Neural progenitor cell (in vitro differentiated cells): ENCODE measurements at regions not wholly inside any gene's neighbourhood (a gene's known extent, or its start where the extent isn't known, plus 50 kb on each side); places are given as distances from the start of the nearest gene placed in this dataset.
"Not testable (repeated sequence)": the region's sequence is repeated elsewhere in the genome, so short reads cannot be mapped to it uniquely, and the experiment has no call there.

Source experiments
- DNase-seq: peaks from one replicate; pipeline ENCODE4 v3.0.0-alpha.2; 2016; ENCODE audit warnings: low spot score
- H2AFZ ChIP-seq: fragments of 200-600 bp; sonication (generic); replicated peaks from 2 replicates; pipeline ENCODE4 v1.6.1; 2016; ENCODE audit warnings: antibody characterized with exemption
- H3F3A ChIP-seq: fragments of 200-600 bp; sonication (generic); 2 replicates; pipeline ENCODE4 v1.6.1; 2016; ENCODE audit warnings: antibody characterized with exemption, low read depth
- H3K27ac ChIP-seq: fragments of 200-600 bp; sonication (generic); 2 replicates; pipeline ENCODE4 v1.5.1; 2016; ENCODE audit warnings: mild to moderate bottlenecking
- H3K27me3 ChIP-seq: fragments of 200-600 bp; sonication (generic); 2 replicates; pipeline ENCODE4 v1.6.1; 2016; ENCODE audit warnings: mild to moderate bottlenecking, moderate library complexity
- H3K36me3 ChIP-seq: fragments of 200-600 bp; sonication (generic); 2 replicates; pipeline ENCODE4 v1.5.1; 2016
- H3K4me1 ChIP-seq: fragments of 200-600 bp; sonication (generic); 2 replicates; pipeline ENCODE4 v1.6.1; 2016; ENCODE audit warnings: mixed run types
- H3K4me2 ChIP-seq: fragments of 200-600 bp; sonication (generic); 2 replicates; pipeline ENCODE4 v1.6.1; 2016
- H3K4me3 ChIP-seq: fragments of 200-600 bp; sonication (generic); 2 replicates; pipeline ENCODE4 v1.5.1; 2016
- H3K79me2 ChIP-seq: fragments of 200-600 bp; sonication (generic); 2 replicates; pipeline ENCODE4 v1.6.1; 2016; ENCODE audit warnings: low read depth
- H3K9ac ChIP-seq: fragments of 200-600 bp; sonication (generic); 2 replicates; pipeline ENCODE4 v1.6.1; 2016
- H3K9me3 ChIP-seq: fragments of 200-600 bp; sonication (generic); 2 replicates; pipeline ENCODE4 v1.5.1; 2016; ENCODE audit warnings: low read depth
- H4K20me1 ChIP-seq: fragments of 200-600 bp; sonication (generic); 2 replicates; pipeline ENCODE4 v1.6.1; 2016; ENCODE audit warnings: low read depth
- H3K27ac Mint-ChIP-seq: 3 replicates; pipeline ENCODE4 v1.8.0; 2021; ENCODE audit warnings: mixed read lengths
- H3K27me3 Mint-ChIP-seq: 2 replicates; pipeline ENCODE4 v1.8.0; 2022; ENCODE audit warnings: low read depth, mild to moderate bottlenecking, inconsistent platforms, moderate library complexity, mixed read lengths; ENCODE audit not compliant: insufficient read depth
- H3K36me3 Mint-ChIP-seq: 3 replicates; pipeline ENCODE4 v1.8.0; 2021; ENCODE audit warnings: mixed read lengths
- H3K4me1 Mint-ChIP-seq: 3 replicates; pipeline ENCODE4 v1.8.0; 2021; ENCODE audit warnings: mixed read lengths
- H3K4me3 Mint-ChIP-seq: 3 replicates; pipeline ENCODE4 v1.8.0; 2021; ENCODE audit warnings: mild to moderate bottlenecking, moderate library complexity, mixed read lengths
- H3K9me3 Mint-ChIP-seq: 3 replicates; pipeline ENCODE4 v1.8.0; 2020; ENCODE audit warnings: mixed read lengths
- EZH2 ChIP-seq: fragments of 200-600 bp; sonication (generic); IDR thresholded peaks from 2 replicates; pipeline ENCODE4 v1.6.1; 2017; ENCODE audit warnings: antibody characterized with exemption, mild to moderate bottlenecking, moderate library complexity
- EZH2phosphoT487 ChIP-seq: fragments of 200-600 bp; sonication (generic); IDR thresholded peaks from 2 replicates; pipeline ENCODE4 v1.6.1; 2017; ENCODE audit warnings: antibody characterized with exemption
- TF ChIP-seq, protein P1 (sequence below): fragments of 200-600 bp; sonication (generic); IDR thresholded peaks from 2 replicates; pipeline ENCODE4 v1.5.1; 2017; ENCODE audit warnings: antibody characterized with exemption, mild to moderate bottlenecking

DNA sequence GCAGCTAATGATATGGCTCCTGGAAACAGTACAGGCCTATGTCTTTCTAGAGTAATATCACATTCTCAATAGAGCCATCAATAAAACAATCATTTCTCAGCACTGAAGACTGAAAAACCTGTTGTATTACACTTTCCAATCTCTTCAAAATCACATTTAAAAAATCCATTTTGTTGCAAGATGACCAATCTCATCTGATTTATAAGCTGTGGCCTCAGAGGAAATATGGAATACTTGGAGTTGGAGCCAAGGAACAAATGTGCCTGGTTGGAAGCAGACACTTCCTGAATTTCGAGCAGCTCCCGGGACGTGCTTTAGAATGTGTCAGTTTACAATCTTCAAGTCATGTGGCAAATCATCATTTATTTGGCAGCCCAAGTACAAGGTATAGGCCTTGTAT lies 114.5 kb downstream of the ADCYAP1 start:
- Mint-ChIP-seq H3K27ac (peak overlapping the region; percentile 20), H3K4me1 (peaks cover 34% of the 10 kb centered on the region), H3K4me3 (no peak overlapping the region), H3K27me3 (no peaks in the 10 kb centered on the region), H3K9me3 (no peaks in the 10 kb centered on the region), H3K36me3 (no peaks in the 10 kb centered on the region)
- H3K9ac ChIP-seq, result no peak overlapping the region
- peaks cover 56% of the 10 kb centered on the region for H3K4me1 ChIP-seq
- H3F3A ChIP-seq, result peaks cover 20% of the 10 kb centered on the region
- no peak for TF ChIP-seq EZH2phosphoT487
- TF ChIP-seq, protein P1, sequence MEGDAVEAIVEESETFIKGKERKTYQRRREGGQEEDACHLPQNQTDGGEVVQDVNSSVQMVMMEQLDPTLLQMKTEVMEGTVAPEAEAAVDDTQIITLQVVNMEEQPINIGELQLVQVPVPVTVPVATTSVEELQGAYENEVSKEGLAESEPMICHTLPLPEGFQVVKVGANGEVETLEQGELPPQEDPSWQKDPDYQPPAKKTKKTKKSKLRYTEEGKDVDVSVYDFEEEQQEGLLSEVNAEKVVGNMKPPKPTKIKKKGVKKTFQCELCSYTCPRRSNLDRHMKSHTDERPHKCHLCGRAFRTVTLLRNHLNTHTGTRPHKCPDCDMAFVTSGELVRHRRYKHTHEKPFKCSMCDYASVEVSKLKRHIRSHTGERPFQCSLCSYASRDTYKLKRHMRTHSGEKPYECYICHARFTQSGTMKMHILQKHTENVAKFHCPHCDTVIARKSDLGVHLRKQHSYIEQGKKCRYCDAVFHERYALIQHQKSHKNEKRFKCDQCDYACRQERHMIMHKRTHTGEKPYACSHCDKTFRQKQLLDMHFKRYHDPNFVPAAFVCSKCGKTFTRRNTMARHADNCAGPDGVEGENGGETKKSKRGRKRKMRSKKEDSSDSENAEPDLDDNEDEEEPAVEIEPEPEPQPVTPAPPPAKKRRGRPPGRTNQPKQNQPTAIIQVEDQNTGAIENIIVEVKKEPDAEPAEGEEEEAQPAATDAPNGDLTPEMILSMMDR, result no peak
- TF ChIP-seq EZH2, result no peak
- DNase-seq, result no peak
- peak overlapping the region; percentile 70 for H3K4me2 ChIP-seq
- no peak overlapping the region for H3K27ac ChIP-seq
- no peaks in the 10 kb centered on the region for H3K27me3 ChIP-seq
- H3K79me2 ChIP-seq, result peaks cover 6% of the 10 kb centered on the region
- H3K36me3 ChIP-seq, result no peaks in the 10 kb centered on the region
- no peak overlapping the region for H2AFZ ChIP-seq
- peaks cover 13% of the 10 kb centered on the region for H4K20me1 ChIP-seq
- H3K9me3 ChIP-seq, result no peaks in the 10 kb centered on the region
- no peak overlapping the region for H3K4me3 ChIP-seq

DNA sequence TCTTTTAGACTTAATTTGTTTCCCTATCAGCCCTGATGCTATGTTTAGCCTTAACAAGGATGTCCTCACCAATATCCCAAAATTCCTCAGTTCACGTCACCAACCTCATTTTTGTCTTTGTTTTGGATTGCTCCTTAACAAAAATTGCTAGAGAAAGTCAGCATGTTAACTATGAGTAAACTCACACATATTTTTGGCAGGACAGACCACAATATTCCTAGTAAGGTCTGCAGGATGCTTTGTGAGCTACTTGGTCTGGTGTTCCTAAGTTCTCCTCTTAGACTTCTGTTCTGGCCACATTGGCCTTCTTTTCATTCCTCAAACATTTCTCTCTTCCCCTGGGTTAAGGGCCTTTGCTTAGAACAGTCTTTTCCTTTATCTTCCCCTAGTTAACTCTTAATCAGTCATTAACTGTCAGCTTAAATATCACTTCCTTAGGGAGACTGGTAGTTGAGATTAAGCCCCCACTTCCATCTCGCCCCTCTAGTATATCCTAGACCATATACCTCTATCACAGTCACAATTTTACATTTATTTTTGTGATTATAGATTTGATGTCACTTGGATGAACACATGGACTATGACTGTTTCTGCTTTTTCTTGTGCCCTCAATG lies 116.2 kb downstream of the ADCYAP1 start:
- Histone ChIP-seq H3K79me2 (peaks cover 6% of the 10 kb centered on the region), H3K4me3 (no peak overlapping the region), H2AFZ (no peak overlapping the region), H4K20me1 (peaks cover 13% of the 10 kb centered on the region), H3K4me1 (peaks cover 39% of the 10 kb centered on the region), H3K27ac (no peak overlapping the region), H3K36me3 (no peaks in the 10 kb centered on the region), H3F3A (peaks cover 12% of the 10 kb centered on the region), H3K9me3 (no peaks in the 10 kb centered on the region), H3K27me3 (no peaks in the 10 kb centered on the region), H3K4me2 (no peak overlapping the region), H3K9ac (no peak overlapping the region)
- Mint-ChIP-seq H3K27ac (no peak overlapping the region), H3K4me1 (peaks cover 25% of the 10 kb centered on the region), H3K9me3 (no peaks in the 10 kb centered on the region), H3K4me3 (no peak overlapping the region), H3K36me3 (no peaks in the 10 kb centered on the region), H3K27me3 (no peaks in the 10 kb centered on the region)
- TF ChIP-seq EZH2, result no peak
- no peak for TF ChIP-seq EZH2phosphoT487
- TF ChIP-seq, protein P1, result no peak
- DNase-seq, result no peak

DNA sequence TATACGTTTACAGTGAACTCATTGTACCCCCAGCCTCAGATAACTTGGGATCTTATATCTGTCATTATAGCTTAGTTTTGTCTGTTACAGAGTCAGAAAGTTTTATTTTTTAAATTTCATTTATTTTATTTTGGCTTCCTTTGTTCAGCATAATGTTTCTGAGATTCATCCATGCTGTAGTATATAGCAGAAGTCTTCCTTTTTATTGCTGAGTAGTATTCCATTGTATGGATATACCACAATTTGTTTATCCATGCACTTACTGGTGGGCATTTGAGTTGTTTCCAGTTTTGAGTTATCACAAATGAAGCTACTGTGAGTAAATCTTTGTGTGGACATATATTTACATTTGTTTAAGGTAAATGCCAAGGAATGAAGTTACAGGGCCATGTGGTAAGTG lies 122.3 kb downstream of the ADCYAP1 start:
- H3K9ac ChIP-seq, result no peak overlapping the region
- no peaks in the 10 kb centered on the region for H3K36me3 ChIP-seq
- H3K27me3 ChIP-seq, result no peaks in the 10 kb centered on the region
- no peaks in the 10 kb centered on the region for H4K20me1 ChIP-seq
- H3K79me2 ChIP-seq, result no peaks in the 10 kb centered on the region
- no peaks in the 10 kb centered on the region for H3K4me1 ChIP-seq
- H3K27ac ChIP-seq, result no peak overlapping the region
- no peak for DNase-seq
- Mint-ChIP-seq H3K36me3 (no peaks in the 10 kb centered on the region), H3K27me3 (peaks cover 2% of the 10 kb centered on the region), H3K27ac (no peak overlapping the region), H3K4me3 (no peak overlapping the region), H3K9me3 (peaks cover 21% of the 10 kb centered on the region), H3K4me1 (no peaks in the 10 kb centered on the region)
- H3K4me3 ChIP-seq, result no peak overlapping the region
- no peaks in the 10 kb centered on the region for H3F3A ChIP-seq
- peaks cover 13% of the 10 kb centered on the region for H3K9me3 ChIP-seq
- no peak for TF ChIP-seq EZH2
- TF ChIP-seq EZH2phosphoT487, result no peak
- TF ChIP-seq, protein P1, result no peak
- H3K4me2 ChIP-seq, result no peak overlapping the region
- no peak overlapping the region for H2AFZ ChIP-seq

DNA sequence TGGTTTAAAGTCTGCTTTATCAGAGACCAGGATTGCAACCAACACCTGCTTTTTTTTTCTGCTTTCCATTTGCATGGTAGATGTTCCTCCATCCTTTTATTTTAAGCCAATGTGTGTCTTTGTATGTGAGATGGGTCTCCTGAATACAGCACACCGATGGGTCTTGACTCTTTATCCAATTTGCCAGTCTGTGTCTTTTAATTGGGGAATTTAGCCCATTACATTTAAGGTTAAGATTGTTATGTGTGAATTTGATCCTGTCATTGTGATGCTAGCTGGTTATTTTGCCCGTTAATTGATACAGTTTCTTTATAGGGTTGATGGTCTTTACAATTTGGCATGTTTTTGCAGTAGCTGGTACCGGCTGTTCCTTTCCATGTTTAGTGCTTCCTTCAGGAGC lies 128.4 kb downstream of the ADCYAP1 start:
- not testable (repeated sequence) for H2AFZ ChIP-seq, H3K79me2 ChIP-seq, H4K20me1 ChIP-seq, H3K36me3 Mint-ChIP-seq, H3K27ac Mint-ChIP-seq, H3K9ac ChIP-seq, H3K9me3 ChIP-seq, H3K4me2 ChIP-seq, H3K27ac ChIP-seq, H3K36me3 ChIP-seq, H3K4me3 ChIP-seq, H3K27me3 ChIP-seq, H3K4me1 ChIP-seq, H3K27me3 Mint-ChIP-seq, H3K4me1 Mint-ChIP-seq, H3F3A ChIP-seq, DNase-seq, H3K4me3 Mint-ChIP-seq
- peaks cover 24% of the 10 kb centered on the region for H3K9me3 Mint-ChIP-seq
